SJCRH30 (cell line): ENCODE measurements at regions not wholly inside any gene's neighbourhood (a gene's known extent, or its start where the extent isn't known, plus 50 kb on each side); places are given as distances from the start of the nearest gene placed in this dataset.
"Not testable (repeated sequence)": the region's sequence is repeated elsewhere in the genome, so short reads cannot be mapped to it uniquely, and the experiment has no call there.

Experiments used
- DNase-seq, 2 experiments: peaks; one replicate each; pipeline ENCODE4 v3.0.0-alpha.2; 2015 to 2020
- H3K27ac ChIP-seq: fragments of 250-450 bp; sonication (Bioruptor Pico); 2 replicates; pipeline ENCODE4 v1.5.1; 2020; ENCODE audit warnings: mild to moderate bottlenecking, moderate library complexity
- H3K27me3 ChIP-seq: fragments of 250-450 bp; sonication (Bioruptor Pico); 2 replicates; pipeline ENCODE4 v1.5.1; 2020; ENCODE audit warnings: mild to moderate bottlenecking, moderate library complexity
- H3K36me3 ChIP-seq: fragments of 250-450 bp; sonication (Bioruptor Pico); 2 replicates; pipeline ENCODE4 v1.5.1; 2020; ENCODE audit warnings: mild to moderate bottlenecking, moderate library complexity
- H3K4me1 ChIP-seq: fragments of 250-450 bp; sonication (Bioruptor Pico); 2 replicates; pipeline ENCODE4 v1.5.1; 2020; ENCODE audit warnings: mild to moderate bottlenecking, moderate library complexity
- H3K4me3 ChIP-seq: fragments of 250-450 bp; sonication (Bioruptor Pico); 2 replicates; pipeline ENCODE4 v1.5.1; 2020; ENCODE audit warnings: mild to moderate bottlenecking, moderate library complexity
- H3K9me3 ChIP-seq: fragments of 250-450 bp; sonication (Bioruptor Pico); replicated peaks from 2 replicates; pipeline ENCODE4 v1.5.1; 2020; ENCODE audit warnings: mild to moderate bottlenecking, moderate library complexity

DNA sequence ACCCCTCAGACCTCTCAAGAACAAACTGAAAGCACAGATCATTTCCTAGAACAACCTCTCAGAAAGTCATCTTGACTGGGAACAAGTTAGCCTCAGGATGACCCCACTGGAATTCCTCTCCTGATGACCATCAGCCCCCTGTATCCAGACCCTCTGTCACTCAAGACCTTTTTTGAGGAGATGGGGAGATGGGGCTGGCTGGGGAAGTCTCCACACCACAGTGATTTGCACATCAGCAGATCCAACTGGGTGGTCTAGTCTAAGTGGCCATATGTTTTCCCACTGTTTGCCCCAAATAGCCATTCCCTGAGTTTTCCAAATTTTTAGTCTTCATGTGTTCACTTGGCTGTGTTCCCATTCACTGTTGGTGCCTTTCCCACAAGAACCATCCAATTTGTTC, 452.4 kb upstream of the NPVF start:
- no peaks in the 10 kb centered on the region for H3K27me3 ChIP-seq
- DNase-seq = peak; percentile 57 to 64
- peaks cover 9% of the 10 kb centered on the region; the same call in 1 of the 2 replicates for H3K4me1 ChIP-seq
- no peaks in the 10 kb centered on the region for H3K36me3 ChIP-seq
- peak overlapping the region; percentile 18; the same call in 1 of the 2 replicates for H3K27ac ChIP-seq
- no peak overlapping the region for H3K4me3 ChIP-seq
- H3K9me3 ChIP-seq = no peaks in the 10 kb centered on the region

DNA sequence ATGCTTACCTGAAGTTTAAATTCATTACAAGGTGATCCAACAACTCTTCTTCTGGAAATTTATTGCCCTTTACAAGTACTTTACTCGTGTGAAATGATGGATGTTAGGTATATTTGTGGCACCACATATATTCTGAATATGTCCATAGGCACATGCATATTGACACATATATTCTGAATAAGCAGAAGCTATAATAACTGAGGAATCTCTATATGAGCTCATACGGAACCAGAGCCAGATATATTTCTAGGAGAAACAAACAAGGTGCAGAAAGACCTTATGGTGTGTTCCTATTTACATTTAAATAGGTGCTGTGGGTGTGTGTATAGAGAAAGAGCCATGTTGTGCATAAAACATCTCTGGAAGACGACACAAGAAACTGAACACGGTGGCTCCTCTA, 456.1 kb upstream of the NPVF start:
- no peaks in the 10 kb centered on the region for H3K27me3 ChIP-seq
- no peak overlapping the region for H3K4me3 ChIP-seq
- H3K9me3 ChIP-seq = no peaks in the 10 kb centered on the region; the same call in 1 of the 2 replicates
- no peaks in the 10 kb centered on the region for H3K36me3 ChIP-seq
- DNase-seq = no peak
- H3K27ac ChIP-seq = no peak overlapping the region
- peaks cover 9% of the 10 kb centered on the region; the same call in 1 of the 2 replicates for H3K4me1 ChIP-seq

- H3K36me3 ChIP-seq = no peaks in the 10 kb centered on the region
Measured at GRCh38 chr7:25686493-25686892, 458.2 kb upstream of the NPVF start.

GRCh38 chr7:25694211-25694610, 457.8 kb upstream of the NFE2L3 start:
- DNase-seq = no peak
- H3K27me3 ChIP-seq = no peaks in the 10 kb centered on the region
- no peaks in the 10 kb centered on the region for H3K9me3 ChIP-seq
- H3K4me3 ChIP-seq = no peak overlapping the region
- 0 out of 2 replicates have a peak, but pooled peaks cover 3% of the 10 kb centered on the region for H3K4me1 ChIP-seq
- no peak overlapping the region for H3K27ac ChIP-seq
- H3K36me3 ChIP-seq = no peaks in the 10 kb centered on the region

More at GRCh38 chr7:25686493-25686892, 458.2 kb upstream of the NPVF start:
- Histone ChIP-seq H3K27ac (no peak overlapping the region), H3K4me1 (no peaks in the 10 kb centered on the region), H3K27me3 (no peaks in the 10 kb centered on the region), H3K4me3 (no peak overlapping the region), H3K9me3 (no peaks in the 10 kb centered on the region; the same call in 1 of the 2 replicates)
- DNase-seq = no peak

DNA sequence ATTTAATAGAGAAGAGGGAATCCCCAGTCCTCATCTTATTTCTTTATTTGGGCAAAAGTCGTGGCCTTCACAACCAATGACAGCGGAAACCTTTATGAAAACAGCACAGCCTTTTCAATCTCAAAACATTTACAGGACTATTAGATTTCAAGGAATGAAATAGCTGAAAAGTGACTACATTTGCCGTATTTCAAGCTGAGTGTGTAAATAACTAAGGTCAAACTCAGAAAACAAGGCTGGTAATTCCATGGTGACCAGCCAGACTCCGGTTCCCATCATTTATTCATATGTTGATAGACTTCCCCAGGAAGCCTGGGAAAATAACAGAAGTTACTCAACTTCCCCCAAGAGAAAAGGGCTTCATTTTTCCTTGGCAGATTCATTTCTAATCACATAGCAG, 457.3 kb upstream of the NFE2L3 start:
- H3K27ac ChIP-seq = no peak overlapping the region
- no peak for DNase-seq
- no peaks in the 10 kb centered on the region for H3K36me3 ChIP-seq
- no peak overlapping the region for H3K4me3 ChIP-seq
- no peaks in the 10 kb centered on the region for H3K9me3 ChIP-seq
- 0 out of 2 replicates have a peak, but pooled peaks cover 3% of the 10 kb centered on the region for H3K4me1 ChIP-seq
- H3K27me3 ChIP-seq = no peaks in the 10 kb centered on the region

- H3K4me1 ChIP-seq = 0 out of 2 replicates have a peak, but pooled peaks cover 3% of the 10 kb centered on the region
- DNase-seq = no peak
- no peak overlapping the region for H3K4me3 ChIP-seq
- H3K9me3 ChIP-seq = no peaks in the 10 kb centered on the region
- H3K36me3 ChIP-seq = no peaks in the 10 kb centered on the region
- H3K27me3 ChIP-seq = no peaks in the 10 kb centered on the region
- no peak overlapping the region for H3K27ac ChIP-seq
Measured at GRCh38 chr7:25696571-25696970, 455.4 kb upstream of the NFE2L3 start.

- H3K27ac ChIP-seq = no peak overlapping the region
Measured at GRCh38 chr7:25698451-25699113, 453.4 kb upstream of the NFE2L3 start.

GRCh38 chr7:25700141-25700540, 451.9 kb upstream of the NFE2L3 start:
- H3K36me3 ChIP-seq, H3K27me3 ChIP-seq: not testable (repeated sequence)

More at GRCh38 chr7:25698451-25699113, 453.4 kb upstream of the NFE2L3 start:
- Histone ChIP-seq H3K4me3 (no peak overlapping the region), H3K27me3 (no peaks in the 10 kb centered on the region), H3K9me3 (peaks cover 12% of the 10 kb centered on the region), H3K36me3 (no peaks in the 10 kb centered on the region), H3K4me1 (0 out of 2 replicates have a peak, but pooled peaks cover 3% of the 10 kb centered on the region)
- no peak for DNase-seq

DNA sequence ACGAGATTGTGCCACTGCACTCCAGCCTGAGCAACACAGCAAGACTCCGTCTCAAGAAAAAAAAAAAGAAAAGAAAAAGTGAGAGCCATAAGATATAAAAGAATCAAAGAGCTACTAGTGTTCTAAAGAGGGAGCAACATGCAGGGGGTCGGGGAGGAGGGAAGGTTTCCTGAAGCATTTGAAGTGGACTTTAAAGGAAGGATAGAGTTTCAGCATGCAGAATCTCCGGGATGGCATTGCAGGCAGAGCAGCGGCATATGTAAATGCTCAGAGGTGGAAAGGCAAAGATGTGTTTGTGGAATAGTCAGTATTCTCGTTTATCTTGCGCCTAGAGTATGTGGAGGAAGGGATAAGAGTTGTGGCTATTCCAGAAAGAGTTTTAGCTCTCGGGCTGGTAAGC, 447.6 kb upstream of the NFE2L3 start:
- H3K4me1 ChIP-seq = peaks cover 18% of the 10 kb centered on the region
- H3K4me3 ChIP-seq = no peak overlapping the region
- no peak overlapping the region for H3K27ac ChIP-seq
- H3K36me3 ChIP-seq = no peaks in the 10 kb centered on the region
- H3K27me3 ChIP-seq = no peaks in the 10 kb centered on the region
- no peak for DNase-seq
- H3K9me3 ChIP-seq = peaks cover 29% of the 10 kb centered on the region

More at GRCh38 chr7:25700141-25700540, 451.9 kb upstream of the NFE2L3 start:
- peaks cover 15% of the 10 kb centered on the region for H3K9me3 ChIP-seq
- H3K27ac ChIP-seq, H3K4me3 ChIP-seq, DNase-seq, H3K4me1 ChIP-seq: not testable (repeated sequence)

DNA sequence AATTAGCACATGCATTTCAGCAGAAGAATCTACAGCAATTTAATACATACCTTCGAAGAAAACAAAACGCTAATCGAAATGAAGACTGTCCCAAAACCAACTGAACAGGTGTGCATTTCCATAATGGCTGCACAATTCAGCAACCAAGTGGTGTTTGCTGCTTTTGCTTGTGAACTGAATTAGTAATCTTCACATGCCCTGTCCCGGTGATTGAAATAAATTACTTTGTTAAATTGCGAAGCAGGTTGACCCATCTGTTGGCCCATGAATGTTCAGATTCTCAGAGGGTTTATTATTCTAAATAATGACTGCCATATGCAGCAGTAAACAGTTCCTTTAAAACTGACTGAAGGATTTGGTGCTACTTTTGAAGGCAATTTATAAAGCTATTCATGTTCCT, 445.2 kb upstream of the NFE2L3 start:
- Histone ChIP-seq H3K27me3 (no peaks in the 10 kb centered on the region), H3K36me3 (no peaks in the 10 kb centered on the region)

DNA sequence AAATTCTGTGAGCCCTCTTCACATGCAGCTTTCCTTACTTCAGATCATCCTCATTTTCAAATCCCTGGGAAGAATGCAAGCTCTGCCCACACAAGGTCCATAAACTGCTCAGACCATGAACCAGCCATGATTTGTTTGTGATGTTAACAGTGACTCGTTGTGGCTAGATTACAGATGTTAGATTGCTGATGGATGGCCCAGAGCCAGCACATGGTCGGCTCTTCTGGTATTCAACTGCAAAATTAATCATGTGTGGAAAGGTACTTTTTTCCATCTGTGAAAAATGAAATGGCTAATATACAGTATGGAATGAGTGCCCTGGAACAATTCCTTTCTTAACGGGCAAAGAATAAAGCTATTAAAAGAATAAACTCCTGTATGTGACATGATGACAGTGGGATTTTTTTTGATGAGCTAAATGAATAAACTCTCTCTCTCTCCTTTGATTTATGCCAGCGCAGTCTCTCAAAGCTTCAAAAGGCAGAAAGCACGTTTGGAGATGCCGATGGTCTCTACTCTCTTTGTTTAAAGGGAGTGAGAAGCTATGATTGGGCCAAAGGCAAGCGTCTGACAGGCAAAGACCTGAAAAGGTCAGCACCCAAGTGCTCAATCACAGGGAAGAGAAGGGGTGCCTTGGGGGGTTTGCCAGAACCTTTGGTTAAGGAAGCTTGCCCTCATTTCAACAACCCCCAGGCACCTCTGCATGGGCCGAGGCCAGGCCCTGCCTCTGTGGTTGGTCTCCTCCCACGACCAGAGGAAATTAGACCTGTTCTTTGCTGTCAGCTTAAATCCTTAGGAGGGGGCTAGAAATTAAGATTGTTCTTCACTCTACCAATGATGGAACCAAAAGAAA, 444.0 kb upstream of the NFE2L3 start:
- no peak overlapping the region; the same call in 1 of the 2 replicates for H3K27ac ChIP-seq
- no peak overlapping the region for H3K4me3 ChIP-seq
- H3K36me3 ChIP-seq = no peaks in the 10 kb centered on the region
- peaks cover 54% of the 10 kb centered on the region for H3K4me1 ChIP-seq
- H3K9me3 ChIP-seq = peaks cover 19% of the 10 kb centered on the region
- H3K27me3 ChIP-seq = no peaks in the 10 kb centered on the region
- peak in 1 of 2 experiments; percentile 51 for DNase-seq

More for the DNA sequence above, 445.2 kb upstream of the NFE2L3 start:
- H3K4me3 ChIP-seq = no peak overlapping the region
- no peak overlapping the region for H3K27ac ChIP-seq
- H3K9me3 ChIP-seq = peaks cover 29% of the 10 kb centered on the region
- peaks cover 42% of the 10 kb centered on the region for H3K4me1 ChIP-seq
- no peak for DNase-seq

DNA sequence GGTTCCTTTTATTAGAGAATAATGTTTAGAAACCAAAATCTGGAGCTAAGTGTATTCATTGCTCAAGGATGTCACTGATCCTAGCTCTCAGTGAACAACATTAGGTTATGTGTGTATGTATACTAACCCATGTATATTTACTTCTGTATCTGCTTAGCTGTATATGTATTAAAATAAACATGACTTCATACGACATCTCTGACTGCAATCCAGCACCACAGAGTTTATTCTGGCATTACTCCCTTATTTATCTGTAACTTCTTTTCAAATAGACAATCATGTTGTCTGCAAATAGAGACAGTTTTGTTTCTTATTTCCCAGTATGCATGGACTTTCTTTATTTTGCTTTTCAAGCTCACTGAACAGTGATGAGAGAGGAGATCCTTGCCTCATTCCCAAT, 441.0 kb upstream of the NFE2L3 start:
- Histone ChIP-seq H3K27ac (peak overlapping the region; percentile 96), H3K4me3 (no peak overlapping the region), H3K4me1 (peaks cover 77% of the 10 kb centered on the region), H3K36me3 (no peaks in the 10 kb centered on the region), H3K9me3 (peaks cover 12% of the 10 kb centered on the region), H3K27me3 (no peaks in the 10 kb centered on the region)
- no peak for DNase-seq

DNA sequence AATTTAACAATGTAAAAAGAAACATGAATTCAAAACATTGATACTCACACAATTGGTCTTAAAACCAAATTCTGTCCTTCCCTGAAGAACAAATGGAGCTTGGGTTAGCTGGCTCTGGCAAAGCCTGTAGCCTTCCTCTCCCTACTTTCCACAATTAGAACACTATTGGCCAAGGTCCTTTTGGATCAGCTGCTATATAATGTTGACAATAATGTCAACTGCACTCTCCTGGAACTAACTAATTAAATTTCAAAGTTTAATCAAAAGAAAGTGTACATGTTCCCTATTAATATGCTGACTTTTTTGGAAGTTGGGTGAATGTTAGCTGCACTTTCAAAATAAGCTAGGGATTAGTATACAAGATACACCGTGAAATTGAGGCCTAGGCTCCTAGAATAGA, 440.1 kb upstream of the NFE2L3 start:
- peak; percentile 37 to 85 for DNase-seq
- H3K27ac ChIP-seq = peak overlapping the region; percentile 96
- H3K9me3 ChIP-seq = peaks cover 2% of the 10 kb centered on the region
- H3K27me3 ChIP-seq = no peaks in the 10 kb centered on the region
- no peak overlapping the region for H3K4me3 ChIP-seq
- no peaks in the 10 kb centered on the region for H3K36me3 ChIP-seq
- H3K4me1 ChIP-seq = peaks cover 83% of the 10 kb centered on the region

- no peak overlapping the region for H3K4me3 ChIP-seq
- H3K27me3 ChIP-seq = no peaks in the 10 kb centered on the region
- DNase-seq = peak; percentile 60 to 88
- H3K36me3 ChIP-seq = no peaks in the 10 kb centered on the region
- peak overlapping the region; percentile 96 for H3K27ac ChIP-seq
- no peaks in the 10 kb centered on the region for H3K9me3 ChIP-seq
- peaks cover 87% of the 10 kb centered on the region for H3K4me1 ChIP-seq
Measured at GRCh38 chr7:25712500-25712899, 439.5 kb upstream of the NFE2L3 start.

DNA sequence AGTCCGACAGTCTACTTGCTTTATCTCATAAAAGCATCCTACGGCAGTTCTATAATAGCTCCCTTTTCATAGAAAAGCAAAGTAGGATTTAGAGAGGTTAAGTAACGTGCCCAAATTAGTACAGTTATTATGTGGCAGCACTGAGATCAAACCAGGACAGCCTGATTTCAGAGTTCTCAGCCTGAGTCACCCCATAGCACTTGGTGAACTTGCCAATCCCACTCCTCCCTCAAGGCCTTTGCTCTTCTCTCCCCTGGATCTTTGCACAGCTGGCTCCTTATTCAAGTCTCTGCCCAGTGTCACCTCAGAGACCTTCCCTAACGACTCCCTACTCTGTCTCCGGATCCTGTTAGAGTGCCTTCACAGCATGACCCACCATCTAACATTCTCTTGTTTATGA, 438.0 kb upstream of the NFE2L3 start:
- peak; percentile 55 to 66 for DNase-seq
- H3K27me3 ChIP-seq = no peaks in the 10 kb centered on the region
- no peaks in the 10 kb centered on the region for H3K9me3 ChIP-seq
- H3K36me3 ChIP-seq = no peaks in the 10 kb centered on the region
- no peak overlapping the region for H3K4me3 ChIP-seq
- H3K27ac ChIP-seq = peak overlapping the region; percentile 96
- peaks cover 76% of the 10 kb centered on the region for H3K4me1 ChIP-seq
